Endothelial cell of umbilical vein (primary cell): ENCODE measurements at regions not wholly inside any gene's neighbourhood (a gene's known extent, or its start where the extent isn't known, plus 50 kb on each side); places are given as distances from the start of the nearest gene placed in this dataset.

Source experiments
- BruUV-seq: library from RNA; stranded (reverse); fragments of 400-500 nt; replicated peaks from 2 replicates; lab custom pipeline; 2021; lab: Mats Ljungman, UMichigan
- CTCF ChIA-PET: fragments of 300-600, 350-600 bp; sonication (Branson Sonifier 250); formaldehyde crosslinking; loops from one replicate; lab custom pipeline; 2021; ENCODE audit warnings: antibody characterized with exemption, inconsistent platforms; lab: Charles Lee
- POLR2A ChIA-PET: fragments of 300-600, 350-600 bp; sonication (Branson Sonifier 250); formaldehyde crosslinking; loops from one replicate; lab custom pipeline; 2021; ENCODE audit warnings: antibody characterized with exemption, inconsistent platforms; lab: Charles Lee
- DNase-seq: peaks from one replicate; pipeline ENCODE4 v3.0.0-alpha.2; 2011; ENCODE audit warnings: low read depth, low spot score
- FAIRE-seq: peaks from 2 replicates; lab custom pipeline; 2011; peaks lifted over from hg19 to GRCh38; lab: Jason Lieb, UNC
- H2AFZ ChIP-seq: 2 replicates; pipeline ENCODE4 v1.6.0; 2012; ENCODE audit warnings: low read depth, low read length, control low read depth, inconsistent platforms
- H3K27ac ChIP-seq: 2 replicates; pipeline ENCODE4 v1.5.1; 2011; ENCODE audit warnings: low read depth, mild to moderate bottlenecking, control low read depth, low read length, moderate library complexity; ENCODE audit not compliant: insufficient read depth
- H3K27me3 ChIP-seq, 2 experiments: 2 replicates each; pipeline versions ENCODE4 v1.6.0 to v1.6.1; 2011; ENCODE audit warnings: low read length in 2 of 2, mixed read lengths in 1 of 2; ENCODE audit not compliant: control insufficient read depth in 2 of 2, insufficient read depth in 2 of 2
- H3K36me3 ChIP-seq, 2 experiments: 2 replicates in 1 of 2; 3 replicates in 1 of 2; pipeline ENCODE4 v1.5.1; 2011; ENCODE audit warnings: low read length in 2 of 2, mild to moderate bottlenecking in 1 of 2, moderate library complexity in 1 of 2; ENCODE audit not compliant: control insufficient read depth in 2 of 2, insufficient read depth in 2 of 2; ENCODE audit errors: extremely low read depth in 1 of 2
- H3K4me1 ChIP-seq: 3 replicates; pipeline ENCODE4 v1.5.1; 2011; ENCODE audit warnings: mild to moderate bottlenecking, low read length; ENCODE audit not compliant: control insufficient read depth, insufficient read depth; ENCODE audit errors: extremely low read depth
- H3K4me2 ChIP-seq: 2 replicates; pipeline ENCODE4 v1.6.1; 2011; ENCODE audit warnings: low read length, control low read depth, mixed read lengths; ENCODE audit not compliant: insufficient read depth
- H3K4me3 ChIP-seq, 3 experiments: fragments of 200-600 bp in 1 of 3; sonication (generic), shearing (Covaris generic) in 1 of 3; replicated peaks in 1 of 3; 2 replicates each; pipeline ENCODE4 v1.5.1; 2011 to 2016; ENCODE audit warnings: control low read depth in 3 of 3, low read length in 3 of 3, mild to moderate bottlenecking in 2 of 3, inconsistent platforms in 1 of 3, low read depth in 1 of 3, moderate library complexity in 1 of 3; ENCODE audit not compliant: insufficient read depth in 1 of 3
- H3K79me2 ChIP-seq: 2 replicates; pipeline ENCODE4 v1.6.0; 2012; ENCODE audit warnings: low read length, inconsistent platforms; ENCODE audit not compliant: control insufficient read depth, insufficient read depth
- H3K9ac ChIP-seq: replicated peaks from 2 replicates; pipeline ENCODE3; 2011; ENCODE audit warnings: low read length, control low read depth; ENCODE audit not compliant: insufficient read depth; ENCODE audit errors: extremely low read depth
- H3K9me1 ChIP-seq: replicated peaks from 3 replicates; pipeline ENCODE4 v1.6.0; 2011; ENCODE audit warnings: mild to moderate bottlenecking, low read length; ENCODE audit not compliant: control insufficient read depth, insufficient read depth; ENCODE audit errors: extremely low read depth
- H3K9me3 ChIP-seq: replicated peaks from 2 replicates; pipeline ENCODE4 v1.5.1; 2012; ENCODE audit warnings: low read length, inconsistent platforms; ENCODE audit not compliant: control insufficient read depth, insufficient read depth
- H4K20me1 ChIP-seq: replicated peaks from 2 replicates; pipeline ENCODE3; 2011; ENCODE audit warnings: mild to moderate bottlenecking, low read length; ENCODE audit not compliant: control insufficient read depth, insufficient read depth; ENCODE audit errors: extremely low read depth
- EZH2 ChIP-seq: IDR thresholded peaks from 2 replicates; pipeline ENCODE4 v1.6.1; 2012; ENCODE audit warnings: borderline replicate concordance, low read depth, mild to moderate bottlenecking, moderate library complexity, low read length, inconsistent platforms; ENCODE audit not compliant: severe bottlenecking
- FOS ChIP-seq: IDR thresholded peaks from 2 replicates; pipeline ENCODE4 v1.6.1; 2011; ENCODE audit warnings: mild to moderate bottlenecking, low read length, moderate library complexity, borderline replicate concordance; ENCODE audit not compliant: insufficient read depth
- GATA2 ChIP-seq: IDR thresholded peaks from 2 replicates; pipeline ENCODE4 v1.7.0; 2011; ENCODE audit warnings: low read depth, mild to moderate bottlenecking, moderate library complexity, mixed read lengths, low read length; ENCODE audit not compliant: insufficient read length, insufficient read depth
- JUN ChIP-seq: IDR thresholded peaks from 2 replicates; pipeline ENCODE4 v1.6.1; 2011; ENCODE audit warnings: borderline replicate concordance, low read depth; ENCODE audit not compliant: insufficient read length, insufficient read depth
- MYC ChIP-seq: IDR thresholded peaks from one replicate; pipeline ENCODE4 v1.6.1; 2011; ENCODE audit warnings: mild to moderate bottlenecking, low read depth, low read length
- POLR2A ChIP-seq: IDR thresholded peaks from 2 replicates; pipeline ENCODE4 v1.6.1; 2012; ENCODE audit warnings: low read depth, mild to moderate bottlenecking, control low read depth, low read length
- POLR2AphosphoS5 ChIP-seq: IDR thresholded peaks from 2 replicates; pipeline ENCODE4 v1.6.1; 2012; ENCODE audit warnings: low read depth, mild to moderate bottlenecking, control low read depth, low read length, moderate library complexity; ENCODE audit not compliant: insufficient read depth
- dilution Hi-C: fragments of 300-500 bp; cut with MboI; formaldehyde crosslinking; loops from one replicate; pipeline ENCODE4 v1.15.0; 2019; ENCODE audit warnings: low sequenced_read_pairs; ENCODE audit not compliant: extremely low pct_ligation_motif_present
- intact Hi-C: fragments of 100-400 bp; cut with micrococcal nuclease; formaldehyde crosslinking; loops from one replicate; pipeline ENCODE4 v1.10.0; 2022
- TF ChIP-seq, protein P1 (sequence below): IDR thresholded peaks from 2 replicates; pipeline ENCODE4 v1.6.1; 2011; ENCODE audit not compliant: insufficient read depth, insufficient read length
- TF ChIP-seq, protein P2 (sequence below), 2 donors: IDR thresholded peaks; 1 replicate in 1 of 2; 2 replicates in 1 of 2; pipeline ENCODE4 v1.5.1; 2011; ENCODE audit warnings: low read length in 2 of 2, mild to moderate bottlenecking in 2 of 2, moderate library complexity in 2 of 2, control low read depth in 1 of 2, inconsistent platforms in 1 of 2, low read depth in 1 of 2; ENCODE audit not compliant: insufficient read depth in 1 of 2; ENCODE audit errors: extremely low read depth in 1 of 2

GRCh38 chr16:65176603-65177002, 54.7 kb upstream of the CDH11 start:
- no peak for FAIRE-seq
- POLR2A ChIA-PET = no interaction called here

More at GRCh38 chr16:65176603-65177002, 54.7 kb upstream of the CDH11 start:
- Histone ChIP-seq H2AFZ (no peak overlapping the region), H3K4me1 (no peaks in the 10 kb centered on the region), H3K4me3 (no peak overlapping the region), H3K79me2 (no peaks in the 10 kb centered on the region), H3K27me3 (no peaks in the 10 kb centered on the region), H4K20me1 (no peaks in the 10 kb centered on the region), H3K9me1 (no peaks in the 10 kb centered on the region), H3K36me3 (no peaks in the 10 kb centered on the region), H3K4me2 (no peak overlapping the region), H3K27ac (no peak overlapping the region), H3K9me3 (no peaks in the 10 kb centered on the region), H3K9ac (no peak overlapping the region)
- BruUV-seq = no TSS peak
- intact Hi-C loops (no loop called here), dilution Hi-C loops (no loop called here)
- TF ChIP-seq, protein P1, sequence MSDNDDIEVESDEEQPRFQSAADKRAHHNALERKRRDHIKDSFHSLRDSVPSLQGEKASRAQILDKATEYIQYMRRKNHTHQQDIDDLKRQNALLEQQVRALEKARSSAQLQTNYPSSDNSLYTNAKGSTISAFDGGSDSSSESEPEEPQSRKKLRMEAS = no peak
- TF ChIP-seq JUN (no peak), POLR2A (no peak), FOS (no peak), GATA2 (no peak), EZH2 (no peak), MYC (no peak), POLR2AphosphoS5 (no peak)
- TF ChIP-seq, protein P2, sequence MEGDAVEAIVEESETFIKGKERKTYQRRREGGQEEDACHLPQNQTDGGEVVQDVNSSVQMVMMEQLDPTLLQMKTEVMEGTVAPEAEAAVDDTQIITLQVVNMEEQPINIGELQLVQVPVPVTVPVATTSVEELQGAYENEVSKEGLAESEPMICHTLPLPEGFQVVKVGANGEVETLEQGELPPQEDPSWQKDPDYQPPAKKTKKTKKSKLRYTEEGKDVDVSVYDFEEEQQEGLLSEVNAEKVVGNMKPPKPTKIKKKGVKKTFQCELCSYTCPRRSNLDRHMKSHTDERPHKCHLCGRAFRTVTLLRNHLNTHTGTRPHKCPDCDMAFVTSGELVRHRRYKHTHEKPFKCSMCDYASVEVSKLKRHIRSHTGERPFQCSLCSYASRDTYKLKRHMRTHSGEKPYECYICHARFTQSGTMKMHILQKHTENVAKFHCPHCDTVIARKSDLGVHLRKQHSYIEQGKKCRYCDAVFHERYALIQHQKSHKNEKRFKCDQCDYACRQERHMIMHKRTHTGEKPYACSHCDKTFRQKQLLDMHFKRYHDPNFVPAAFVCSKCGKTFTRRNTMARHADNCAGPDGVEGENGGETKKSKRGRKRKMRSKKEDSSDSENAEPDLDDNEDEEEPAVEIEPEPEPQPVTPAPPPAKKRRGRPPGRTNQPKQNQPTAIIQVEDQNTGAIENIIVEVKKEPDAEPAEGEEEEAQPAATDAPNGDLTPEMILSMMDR (IDR thresholded peaks at IDR 0.05; ENCODE audit: extremely low read depth in 1 of 2, insufficient read depth in 1 of 2, low read depth in 1 of 2, low read length in 2 of 2) = no peak
- no peak for DNase-seq
- CTCF ChIA-PET = no interaction called here
